HepG2 (cell line): ENCODE measurements at regions not wholly inside any gene's neighbourhood (a gene's known extent, or its start where the extent isn't known, plus 50 kb on each side); places are given as distances from the start of the nearest gene placed in this dataset.

ENCODE experiments used
- ATAC-seq: fragments of 200-7000 bp; cut with Tn5 transposase; 3 replicates; pipeline ENCODE4 v1.9.1; 2020; ENCODE audit warnings: mild to moderate bottlenecking, moderate library complexity
- BruUV-seq: library from RNA; stranded (reverse); fragments of 400-500 nt; replicated peaks from 2 replicates; lab custom pipeline; 2021; lab: Mats Ljungman, UMichigan
- CTCF ChIA-PET: fragments of 300-600 bp; formaldehyde crosslinking; extraction: SDS; loops from one replicate; lab custom pipeline; 2021; ENCODE audit warnings: low total read pairs, inconsistent platforms, low intra/inter-chr PET ratio; lab: Yijun Ruan, JAX
- POLR2A ChIA-PET: fragments of 350-600 bp; sonication (Branson Sonifier 250); formaldehyde crosslinking; loops from one replicate; lab custom pipeline; 2020; ENCODE audit warnings: antibody characterized with exemption, inconsistent platforms; lab: Yijun Ruan, JAX
- DNase-seq: peaks from one replicate; pipeline ENCODE4 v3.0.0-alpha.2; 2015; ENCODE audit warnings: low spot score
- FAIRE-seq: peaks from 3 replicates; lab custom pipeline; 2011; peaks lifted over from hg19 to GRCh38; lab: Jason Lieb, UNC
- H2AFZ ChIP-seq: one replicate; pipeline ENCODE4 v1.6.1; 2011; ENCODE audit warnings: low read length, inconsistent platforms
- H3K27ac ChIP-seq: fragments of 300-600 bp; 3 replicates; pipeline ENCODE4 v1.8.0; 2011; ENCODE audit warnings: mixed run types, mild to moderate bottlenecking, mixed read lengths, low read length, inconsistent platforms; ENCODE audit not compliant: insufficient read depth; ENCODE audit errors: extremely low read length
- H3K27me3 ChIP-seq, 2 experiments: fragments of 200-600 bp in 1 of 2; 2 replicates in 1 of 2; 3 replicates in 1 of 2; pipeline versions ENCODE4 v1.6.0 to v1.8.0; 2011; ENCODE audit warnings: low read length in 2 of 2, mild to moderate bottlenecking in 2 of 2, moderate library complexity in 2 of 2, inconsistent platforms in 1 of 2; ENCODE audit not compliant: insufficient read depth in 2 of 2, control insufficient read depth in 1 of 2
- H3K36me3 ChIP-seq, 2 experiments: fragments of 200-600 bp in 1 of 2; replicated peaks in 1 of 2; 2 replicates in 1 of 2; 3 replicates in 1 of 2; pipeline versions ENCODE4 v1.5.1 to v1.8.0; 2011; ENCODE audit warnings: low read length in 2 of 2, inconsistent platforms in 1 of 2; ENCODE audit not compliant: insufficient read depth in 2 of 2, control insufficient read depth in 1 of 2
- H3K4me1 ChIP-seq: 2 replicates; pipeline ENCODE4 v1.5.1; 2012; ENCODE audit warnings: low read length, inconsistent platforms; ENCODE audit not compliant: insufficient read depth
- H3K4me2 ChIP-seq: 2 replicates; pipeline ENCODE4 v1.6.0; 2011; ENCODE audit warnings: low read depth, low read length, inconsistent platforms
- H3K4me3 ChIP-seq, 3 experiments: fragments of 200-600 bp in 1 of 3; sonication (generic), shearing (Covaris generic) in 1 of 3; replicated peaks in 1 of 3; 2 replicates each; pipeline ENCODE4 v1.5.1; 2011 to 2016; ENCODE audit warnings: low read length in 3 of 3, inconsistent platforms in 2 of 3, low read depth in 2 of 3, mild to moderate bottlenecking in 2 of 3, control low read depth in 1 of 3, mixed read lengths in 1 of 3; ENCODE audit not compliant: insufficient read depth in 1 of 3
- H3K79me2 ChIP-seq: one replicate; pipeline ENCODE4 v1.6.1; 2011; ENCODE audit warnings: low read length, inconsistent platforms; ENCODE audit not compliant: insufficient read depth
- H3K9ac ChIP-seq: 2 replicates; pipeline ENCODE4 v1.6.0; 2011; ENCODE audit warnings: mild to moderate bottlenecking, low read depth, low read length, inconsistent platforms; ENCODE audit not compliant: insufficient read depth
- H3K9me3 ChIP-seq: 2 replicates; pipeline ENCODE4 v1.5.1; 2012; ENCODE audit warnings: mild to moderate bottlenecking, low read length
- H4K20me1 ChIP-seq: 2 replicates; pipeline ENCODE4 v1.6.0; 2011; ENCODE audit warnings: inconsistent platforms, mild to moderate bottlenecking, low read length, moderate library complexity; ENCODE audit not compliant: insufficient read depth
- CHD4 ChIP-seq: fragments of 200-600 bp; sonication (generic); IDR thresholded peaks from 2 replicates; pipeline ENCODE4 v1.7.0; 2017; ENCODE audit warnings: mild to moderate bottlenecking, low read length, borderline replicate concordance
- GFI1 ChIP-seq: sonication (generic); formaldehyde crosslinking; IDR thresholded peaks from 2 replicates; pipeline ENCODE4 v1.5.0; 2020; ENCODE audit warnings: missing genetic modification reagents, mild to moderate bottlenecking, borderline replicate concordance
- HNRNPUL1 ChIP-seq: fragments of 200-400 bp; formaldehyde crosslinking; IDR thresholded peaks from 2 replicates; pipeline ENCODE4 v1.6.1; 2017; ENCODE audit warnings: low read depth, mild to moderate bottlenecking, low read length, moderate library complexity
- HOXA9 ChIP-seq: sonication (generic); formaldehyde crosslinking; IDR thresholded peaks from 2 replicates; pipeline ENCODE4 v1.8.1; 2022; ENCODE audit warnings: missing genetic modification reagents, mild to moderate bottlenecking, moderate library complexity, borderline replicate concordance
- NFIB ChIP-seq: sonication (generic); formaldehyde crosslinking; IDR thresholded peaks from 2 replicates; pipeline ENCODE4 v1.9.0; 2021; ENCODE audit warnings: missing genetic modification reagents, mild to moderate bottlenecking, borderline replicate concordance
- RAD21 ChIP-seq: fragments of 450-650 bp; formaldehyde crosslinking; IDR thresholded peaks from 2 replicates; pipeline ENCODE4 v1.5.0; 2020; ENCODE audit warnings: mild to moderate bottlenecking
- SNAI1 ChIP-seq: sonication (generic); formaldehyde crosslinking; IDR thresholded peaks from 2 replicates; pipeline ENCODE4 v1.5.0; 2020; ENCODE audit warnings: mild to moderate bottlenecking, missing genetic modification reagents, borderline replicate concordance
- ZFAT ChIP-seq: sonication (generic); formaldehyde crosslinking; conservative IDR thresholded peaks from 2 replicates; pipeline ENCODE4 v1.8.1; 2023; ENCODE audit warnings: missing genetic modification reagents, inconsistent platforms
- ZNF703 ChIP-seq: sonication (generic); formaldehyde crosslinking; IDR thresholded peaks from 2 replicates; pipeline ENCODE4 v1.5.1; 2020; ENCODE audit warnings: missing genetic modification reagents, mild to moderate bottlenecking, moderate library complexity, borderline replicate concordance
- ZNF768 ChIP-seq: sonication (generic); formaldehyde crosslinking; IDR thresholded peaks from 2 replicates; pipeline ENCODE4 v1.4.0; 2020; ENCODE audit warnings: missing genetic modification reagents
- WGBS: methylation state at CpG from one replicate; pipeline ENCODE4 v1.1.6; 2017; ENCODE audit warnings: low lambda C conversion rate; 5-methylcytosine and 5-hydroxymethylcytosine counted together
- in situ Hi-C: cut with HindIII; loops from 2 replicates; pipeline ENCODE4 v1.10.0; 2017; ENCODE audit warnings: low pct_unique_long_range_greater_than_20kb; ENCODE audit not compliant: extremely low pct_ligation_motif_present
- intact Hi-C: fragments of 100-400 bp; cut with micrococcal nuclease; formaldehyde crosslinking; loops from one replicate; pipeline ENCODE4 v1.10.0; 2022; ENCODE audit not compliant: unreplicated experiment
- TF ChIP-seq, protein P1 (sequence below): sonication (generic); formaldehyde crosslinking; IDR thresholded peaks from 2 replicates; pipeline ENCODE4 v1.4.0; 2020; ENCODE audit warnings: missing genetic modification reagents, borderline replicate concordance
- TF ChIP-seq, protein P2 (sequence below): IDR thresholded peaks from 2 replicates; pipeline ENCODE4 v1.4.0; 2020; ENCODE audit warnings: mild to moderate bottlenecking, missing genetic modification reagents
- TF ChIP-seq, protein P3 (sequence below): sonication (generic); formaldehyde crosslinking; IDR thresholded peaks from 2 replicates; pipeline ENCODE4 v1.5.0; 2020; ENCODE audit warnings: missing genetic modification reagents
- TF ChIP-seq, protein P4 (sequence below): sonication (generic); formaldehyde crosslinking; IDR thresholded peaks from 2 replicates; pipeline ENCODE4 v1.4.0; 2020; ENCODE audit warnings: missing genetic modification reagents

DNA sequence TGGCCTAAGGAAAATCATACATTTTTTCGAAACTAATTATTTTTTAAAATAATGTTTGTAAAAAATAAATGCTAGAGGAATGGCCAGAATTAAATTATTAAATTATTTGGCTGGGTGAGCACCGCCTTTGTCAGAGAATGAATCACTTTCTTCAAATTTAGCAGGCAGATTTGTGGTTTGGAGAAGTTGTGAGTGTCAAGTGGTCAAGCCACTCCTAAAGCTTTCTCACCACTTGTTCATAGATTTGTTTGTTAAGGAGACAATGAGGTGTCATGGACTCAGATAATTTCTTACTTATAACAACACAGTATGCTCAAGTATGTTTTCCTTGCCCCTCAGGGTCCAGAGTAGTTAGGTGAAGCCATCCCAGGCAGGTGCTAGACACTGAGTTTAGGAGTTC, 196.2 kb downstream of the TUSC7 start:
- H3K9ac ChIP-seq, result no peak overlapping the region
- no peak overlapping the region for H2AFZ ChIP-seq
- DNase-seq (no peak), ATAC-seq (no peak), FAIRE-seq (no peak)
- H3K27ac ChIP-seq, result no peak overlapping the region
- H3K27me3 ChIP-seq, result no peaks in the 10 kb centered on the region
- no peaks in the 10 kb centered on the region for H3K36me3 ChIP-seq
- intact Hi-C loops, result no loop called here
- H3K4me1 ChIP-seq, result no peaks in the 10 kb centered on the region
- no peaks in the 10 kb centered on the region for H4K20me1 ChIP-seq
- no peak overlapping the region for H3K4me2 ChIP-seq
- H3K79me2 ChIP-seq, result no peaks in the 10 kb centered on the region
- H3K4me3 ChIP-seq, result no peak overlapping the region
- CTCF ChIA-PET, result no interaction called here
- BruUV-seq, result no TSS peak
- no peaks in the 10 kb centered on the region for H3K9me3 ChIP-seq
- in situ Hi-C loops, result no loop called here
- POLR2A ChIA-PET, result no interaction called here
- 2% methylated on average over 2 of the region's 2 CpGs for WGBS
- TF ChIP-seq SNAI1 (CRISPR knock-in tag) (no peak), HNRNPUL1 (no peak), GFI1 (CRISPR knock-in tag) (no peak), ZNF768 (CRISPR knock-in tag) (no peak), CHD4 (no peak), ZFAT (CRISPR knock-in tag) (no peak), HOXA9 (CRISPR knock-in tag) (no peak), NFIB (CRISPR knock-in tag) (no peak), ZNF703 (CRISPR knock-in tag) (no peak), RAD21 (CRISPR knock-in tag) (no peak)
- TF ChIP-seq, protein P1, sequence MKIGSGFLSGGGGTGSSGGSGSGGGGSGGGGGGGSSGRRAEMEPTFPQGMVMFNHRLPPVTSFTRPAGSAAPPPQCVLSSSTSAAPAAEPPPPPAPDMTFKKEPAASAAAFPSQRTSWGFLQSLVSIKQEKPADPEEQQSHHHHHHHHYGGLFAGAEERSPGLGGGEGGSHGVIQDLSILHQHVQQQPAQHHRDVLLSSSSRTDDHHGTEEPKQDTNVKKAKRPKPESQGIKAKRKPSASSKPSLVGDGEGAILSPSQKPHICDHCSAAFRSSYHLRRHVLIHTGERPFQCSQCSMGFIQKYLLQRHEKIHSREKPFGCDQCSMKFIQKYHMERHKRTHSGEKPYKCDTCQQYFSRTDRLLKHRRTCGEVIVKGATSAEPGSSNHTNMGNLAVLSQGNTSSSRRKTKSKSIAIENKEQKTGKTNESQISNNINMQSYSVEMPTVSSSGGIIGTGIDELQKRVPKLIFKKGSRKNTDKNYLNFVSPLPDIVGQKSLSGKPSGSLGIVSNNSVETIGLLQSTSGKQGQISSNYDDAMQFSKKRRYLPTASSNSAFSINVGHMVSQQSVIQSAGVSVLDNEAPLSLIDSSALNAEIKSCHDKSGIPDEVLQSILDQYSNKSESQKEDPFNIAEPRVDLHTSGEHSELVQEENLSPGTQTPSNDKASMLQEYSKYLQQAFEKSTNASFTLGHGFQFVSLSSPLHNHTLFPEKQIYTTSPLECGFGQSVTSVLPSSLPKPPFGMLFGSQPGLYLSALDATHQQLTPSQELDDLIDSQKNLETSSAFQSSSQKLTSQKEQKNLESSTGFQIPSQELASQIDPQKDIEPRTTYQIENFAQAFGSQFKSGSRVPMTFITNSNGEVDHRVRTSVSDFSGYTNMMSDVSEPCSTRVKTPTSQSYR, result no peak
- TF ChIP-seq, protein P2, sequence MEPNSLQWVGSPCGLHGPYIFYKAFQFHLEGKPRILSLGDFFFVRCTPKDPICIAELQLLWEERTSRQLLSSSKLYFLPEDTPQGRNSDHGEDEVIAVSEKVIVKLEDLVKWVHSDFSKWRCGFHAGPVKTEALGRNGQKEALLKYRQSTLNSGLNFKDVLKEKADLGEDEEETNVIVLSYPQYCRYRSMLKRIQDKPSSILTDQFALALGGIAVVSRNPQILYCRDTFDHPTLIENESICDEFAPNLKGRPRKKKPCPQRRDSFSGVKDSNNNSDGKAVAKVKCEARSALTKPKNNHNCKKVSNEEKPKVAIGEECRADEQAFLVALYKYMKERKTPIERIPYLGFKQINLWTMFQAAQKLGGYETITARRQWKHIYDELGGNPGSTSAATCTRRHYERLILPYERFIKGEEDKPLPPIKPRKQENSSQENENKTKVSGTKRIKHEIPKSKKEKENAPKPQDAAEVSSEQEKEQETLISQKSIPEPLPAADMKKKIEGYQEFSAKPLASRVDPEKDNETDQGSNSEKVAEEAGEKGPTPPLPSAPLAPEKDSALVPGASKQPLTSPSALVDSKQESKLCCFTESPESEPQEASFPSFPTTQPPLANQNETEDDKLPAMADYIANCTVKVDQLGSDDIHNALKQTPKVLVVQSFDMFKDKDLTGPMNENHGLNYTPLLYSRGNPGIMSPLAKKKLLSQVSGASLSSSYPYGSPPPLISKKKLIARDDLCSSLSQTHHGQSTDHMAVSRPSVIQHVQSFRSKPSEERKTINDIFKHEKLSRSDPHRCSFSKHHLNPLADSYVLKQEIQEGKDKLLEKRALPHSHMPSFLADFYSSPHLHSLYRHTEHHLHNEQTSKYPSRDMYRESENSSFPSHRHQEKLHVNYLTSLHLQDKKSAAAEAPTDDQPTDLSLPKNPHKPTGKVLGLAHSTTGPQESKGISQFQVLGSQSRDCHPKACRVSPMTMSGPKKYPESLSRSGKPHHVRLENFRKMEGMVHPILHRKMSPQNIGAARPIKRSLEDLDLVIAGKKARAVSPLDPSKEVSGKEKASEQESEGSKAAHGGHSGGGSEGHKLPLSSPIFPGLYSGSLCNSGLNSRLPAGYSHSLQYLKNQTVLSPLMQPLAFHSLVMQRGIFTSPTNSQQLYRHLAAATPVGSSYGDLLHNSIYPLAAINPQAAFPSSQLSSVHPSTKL (CRISPR knock-in tag), result no peak
- TF ChIP-seq, protein P3, sequence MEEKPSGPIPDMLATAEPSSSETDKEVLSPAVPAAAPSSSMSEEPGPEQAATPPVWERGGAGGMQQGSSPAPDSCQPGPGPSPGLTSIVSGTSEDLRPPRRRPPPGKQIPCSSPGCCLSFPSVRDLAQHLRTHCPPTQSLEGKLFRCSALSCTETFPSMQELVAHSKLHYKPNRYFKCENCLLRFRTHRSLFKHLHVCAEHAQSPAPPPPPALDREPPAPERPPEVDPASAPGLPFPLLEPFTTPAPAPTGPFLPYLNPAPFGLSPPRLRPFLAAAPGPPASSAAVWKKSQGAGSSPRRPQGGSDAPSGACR, result no peak
- TF ChIP-seq, protein P4, sequence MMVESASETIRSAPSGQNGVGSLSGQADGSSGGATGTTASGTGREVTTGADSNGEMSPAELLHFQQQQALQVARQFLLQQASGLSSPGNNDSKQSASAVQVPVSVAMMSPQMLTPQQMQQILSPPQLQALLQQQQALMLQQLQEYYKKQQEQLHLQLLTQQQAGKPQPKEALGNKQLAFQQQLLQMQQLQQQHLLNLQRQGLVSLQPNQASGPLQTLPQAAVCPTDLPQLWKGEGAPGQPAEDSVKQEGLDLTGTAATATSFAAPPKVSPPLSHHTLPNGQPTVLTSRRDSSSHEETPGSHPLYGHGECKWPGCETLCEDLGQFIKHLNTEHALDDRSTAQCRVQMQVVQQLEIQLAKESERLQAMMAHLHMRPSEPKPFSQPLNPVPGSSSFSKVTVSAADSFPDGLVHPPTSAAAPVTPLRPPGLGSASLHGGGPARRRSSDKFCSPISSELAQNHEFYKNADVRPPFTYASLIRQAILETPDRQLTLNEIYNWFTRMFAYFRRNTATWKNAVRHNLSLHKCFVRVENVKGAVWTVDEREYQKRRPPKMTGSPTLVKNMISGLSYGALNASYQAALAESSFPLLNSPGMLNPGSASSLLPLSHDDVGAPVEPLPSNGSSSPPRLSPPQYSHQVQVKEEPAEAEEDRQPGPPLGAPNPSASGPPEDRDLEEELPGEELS (CRISPR knock-in tag), result no peak
